ENCODE measurements at regions not wholly inside any gene's neighbourhood (a gene's known extent, or its start where the extent isn't known, plus 50 kb on each side); places are given as distances from the start of the nearest gene placed in this dataset.

DNA sequence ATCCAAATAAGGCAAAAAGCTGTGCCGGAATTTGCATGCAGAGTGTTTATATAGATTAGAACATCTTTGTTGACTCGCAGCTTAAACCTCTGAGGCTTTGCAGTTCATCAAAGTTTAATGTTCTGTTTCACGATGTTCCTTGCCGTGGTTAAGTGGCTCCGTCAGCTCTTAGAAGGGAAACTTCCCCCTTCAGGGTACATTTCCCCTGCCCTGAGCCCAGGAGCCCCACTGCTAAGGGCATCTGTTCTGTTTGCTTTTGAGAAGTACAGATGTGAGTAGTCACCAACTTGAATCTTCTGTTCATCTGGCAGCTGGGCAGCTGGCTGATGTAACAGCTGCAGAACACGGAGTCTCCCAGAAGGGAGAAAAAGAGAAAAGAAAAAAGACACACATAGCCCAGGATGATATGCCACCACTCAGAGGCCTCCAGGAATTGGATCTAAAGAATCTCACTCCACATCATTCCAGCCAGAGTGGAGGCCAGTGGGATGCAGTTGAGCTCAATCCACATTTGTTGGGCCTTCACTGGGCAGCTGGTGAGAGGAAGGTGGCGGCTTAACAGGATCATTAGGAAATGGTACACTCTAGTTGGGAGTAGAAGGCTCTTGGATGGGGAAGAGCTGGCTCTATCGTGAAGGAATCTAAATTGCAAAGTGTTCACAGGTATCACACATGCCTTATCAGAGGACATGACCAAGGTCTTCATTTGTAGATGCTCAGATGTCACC, 178.7 kb upstream of the RBPJ start:
- in situ Hi-C loops (cut with HindIII; ENCODE audit: low pct_ligation_motif_present, low pct_unique_long_range_greater_than_20kb, low sequenced_read_pairs) = no loop called here
- DNase-seq = no peak

DNA sequence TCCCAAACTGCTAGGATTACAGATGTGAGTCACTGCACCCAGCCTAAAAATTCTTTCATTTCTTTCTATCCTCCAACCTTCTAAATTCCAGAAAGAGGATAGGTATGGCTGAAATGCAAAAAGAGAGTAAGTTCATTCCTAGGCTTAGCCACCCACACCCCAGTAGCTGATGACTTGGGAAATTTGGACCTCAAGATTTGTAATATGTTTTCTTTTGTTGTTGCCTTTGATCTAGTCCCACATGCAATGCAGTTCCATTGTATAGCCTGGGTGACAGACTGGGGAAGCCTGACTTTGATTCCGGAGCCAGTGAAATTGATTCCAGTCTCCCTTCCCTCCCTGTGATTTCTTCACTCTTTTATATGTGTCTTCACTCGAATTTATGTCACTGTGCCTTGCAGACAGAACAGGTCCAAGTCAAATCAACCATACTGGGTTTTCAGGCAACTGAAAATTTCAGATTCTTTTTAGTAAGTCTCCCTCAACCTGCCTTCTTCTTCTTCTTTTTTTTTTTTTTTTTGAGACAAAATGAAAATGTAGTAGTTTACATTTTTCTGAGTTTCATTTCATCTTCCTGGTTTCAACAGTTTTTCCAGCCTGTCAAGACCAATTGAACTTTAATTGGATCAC, 176.2 kb upstream of the RBPJ start:
- DNase-seq = no peak
- in situ Hi-C loops (cut with HindIII; ENCODE audit: low pct_ligation_motif_present, low pct_unique_long_range_greater_than_20kb, low sequenced_read_pairs) = no loop called here

DNA sequence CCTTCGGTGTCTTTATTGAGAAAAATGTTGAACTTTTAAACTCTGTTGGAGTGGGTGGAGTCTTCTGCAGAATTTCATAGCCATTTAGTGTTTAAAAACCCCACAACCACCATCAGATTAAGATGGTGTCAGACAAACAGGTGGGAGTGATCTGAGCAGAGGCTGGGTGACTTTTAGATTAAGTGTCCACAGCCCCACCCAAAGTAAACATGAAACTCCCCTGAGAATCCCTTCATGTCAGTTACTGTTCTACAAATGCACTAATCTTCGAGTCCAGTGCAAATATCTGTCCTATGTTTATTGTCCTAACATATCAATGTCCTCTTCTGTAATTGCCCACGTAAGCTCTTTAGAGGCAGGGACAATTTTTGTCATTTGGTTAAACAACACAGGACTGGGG, 175.6 kb upstream of the RBPJ start:
- DNase-seq = no peak
- in situ Hi-C loops (cut with HindIII; ENCODE audit: low pct_ligation_motif_present, low pct_unique_long_range_greater_than_20kb, low sequenced_read_pairs) = no loop called here

DNA sequence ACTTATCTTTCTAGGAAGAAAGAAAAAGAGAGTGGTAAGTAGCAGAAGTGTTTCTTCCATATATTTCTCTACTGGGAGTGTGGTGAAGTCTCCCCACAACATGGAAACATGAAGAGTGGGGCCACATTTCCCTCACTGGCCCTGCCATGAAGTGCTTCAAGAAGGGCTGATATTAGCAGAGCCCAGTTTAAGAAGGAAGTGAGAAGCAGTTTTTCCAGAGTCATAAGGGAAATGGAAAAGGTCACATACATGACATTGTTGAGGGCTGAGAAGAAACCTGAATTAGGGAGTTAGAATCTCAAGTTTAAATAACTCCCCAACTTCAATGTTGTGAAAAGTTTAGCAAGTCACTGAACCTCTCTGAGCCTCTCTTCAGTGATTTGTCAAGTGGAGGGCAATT, 171.9 kb upstream of the RBPJ start:
- in situ Hi-C loops (cut with HindIII; ENCODE audit: low pct_ligation_motif_present, low pct_unique_long_range_greater_than_20kb, low sequenced_read_pairs) = no loop called here
- no peak for DNase-seq

DNA sequence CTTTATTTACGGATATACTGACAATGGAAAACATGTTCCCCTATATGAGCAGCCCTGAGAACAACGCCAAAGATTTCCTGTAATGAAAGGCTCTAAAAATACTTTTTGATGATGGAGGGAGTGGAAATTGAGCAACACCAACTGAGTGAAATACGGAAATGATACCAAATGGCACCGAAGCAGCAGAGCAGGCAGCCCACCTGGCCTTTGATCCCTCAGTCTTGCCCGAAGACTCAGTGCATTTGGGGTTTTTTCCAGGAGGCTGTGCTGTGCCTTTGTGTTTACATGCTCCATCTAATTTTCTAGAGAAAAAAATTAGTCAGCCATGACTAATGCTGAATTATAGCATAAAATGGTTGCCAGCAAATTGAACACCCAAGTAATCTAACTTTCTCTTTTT, 169.9 kb upstream of the RBPJ start:
- no peak for DNase-seq
- in situ Hi-C loops (cut with HindIII; ENCODE audit: low pct_ligation_motif_present, low pct_unique_long_range_greater_than_20kb, low sequenced_read_pairs) = no loop called here

DNA sequence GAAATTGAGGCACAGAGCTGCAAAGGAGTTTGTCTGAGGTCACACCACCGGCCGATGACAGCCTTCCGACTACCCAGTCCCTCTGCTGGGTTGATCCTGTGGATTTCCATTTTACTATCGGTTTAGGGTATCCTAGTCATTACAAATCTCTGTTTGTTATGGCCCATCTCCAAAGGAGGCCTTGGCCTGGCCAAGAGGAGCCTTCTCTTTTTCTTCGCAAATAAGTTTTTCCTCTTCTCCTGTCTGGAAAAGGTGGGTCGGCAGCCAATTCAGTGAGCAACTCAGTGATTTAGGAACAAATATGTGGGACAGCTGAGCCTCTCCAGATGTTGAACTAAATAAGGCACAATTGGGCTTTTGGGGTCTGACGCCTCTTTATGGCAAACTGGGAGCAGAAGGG, 169.2 kb upstream of the RBPJ start:
- no peak for DNase-seq

DNA sequence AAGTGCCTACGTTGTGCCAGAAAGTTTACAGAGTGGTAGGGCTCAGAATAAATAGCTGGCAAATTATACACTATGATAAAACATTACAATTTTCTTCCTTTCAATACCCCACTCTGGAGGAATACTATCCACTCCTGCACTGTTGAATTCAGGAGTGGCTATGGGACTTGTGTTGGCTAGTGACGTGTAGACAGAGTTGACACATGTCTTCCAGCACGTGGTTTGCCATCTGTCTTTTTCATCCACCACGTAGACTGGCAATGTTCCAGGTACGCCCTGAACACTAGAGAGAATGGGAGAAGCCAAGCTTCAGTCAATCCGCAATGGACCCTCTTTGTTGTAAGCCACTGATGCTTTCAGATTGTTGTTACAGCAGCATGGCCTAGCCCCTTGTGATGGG, 168.8 kb upstream of the RBPJ start:
- no peak for DNase-seq
- in situ Hi-C loops (cut with HindIII; ENCODE audit: low pct_ligation_motif_present, low pct_unique_long_range_greater_than_20kb, low sequenced_read_pairs) = no loop called here

More for the DNA sequence above, 169.2 kb upstream of the RBPJ start:
- in situ Hi-C loops (cut with HindIII; ENCODE audit: low pct_ligation_motif_present, low pct_unique_long_range_greater_than_20kb, low sequenced_read_pairs) = no loop called here

DNA sequence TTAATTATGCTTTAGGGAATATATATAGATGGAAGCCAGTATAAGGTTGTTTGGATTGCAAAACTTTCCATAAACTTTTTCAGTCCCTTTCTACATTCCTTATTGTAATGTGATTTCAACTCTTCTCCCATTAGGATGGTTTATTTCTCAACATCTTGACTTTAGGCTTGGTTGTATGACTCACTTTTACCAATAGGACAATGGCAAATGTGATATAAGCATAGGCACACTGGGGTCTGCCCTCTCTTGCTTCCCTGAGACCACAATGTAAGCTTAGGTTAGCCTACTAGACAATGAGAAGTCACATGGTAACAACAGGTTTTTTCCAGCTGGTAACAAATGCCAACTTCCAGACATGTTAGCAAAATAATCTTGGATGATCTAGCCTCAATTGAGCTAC, 163.3 kb upstream of the RBPJ start:
- in situ Hi-C loops (cut with HindIII; ENCODE audit: low pct_ligation_motif_present, low pct_unique_long_range_greater_than_20kb, low sequenced_read_pairs) = no loop called here
- no peak for DNase-seq

DNA sequence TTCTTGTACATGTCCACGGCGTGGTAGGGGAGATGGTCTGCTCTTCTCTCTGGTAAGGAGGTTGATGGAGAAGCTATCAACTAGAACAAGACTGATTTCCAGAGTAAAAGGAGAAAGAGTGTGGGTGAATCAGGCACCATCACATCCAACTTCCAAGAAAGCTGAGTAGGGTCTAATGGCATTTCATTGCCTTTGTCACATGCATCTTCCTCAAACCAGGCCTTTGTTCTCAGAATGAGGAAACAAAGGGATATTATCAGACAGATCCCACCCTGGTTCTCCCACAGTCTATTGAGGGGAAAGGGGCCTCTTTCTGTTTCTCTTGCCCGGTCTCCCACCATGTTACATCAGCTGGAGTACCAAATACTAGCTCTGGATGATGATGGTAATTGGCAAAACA, 160.2 kb upstream of the RBPJ start:
- in situ Hi-C loops (cut with HindIII; ENCODE audit: low pct_ligation_motif_present, low pct_unique_long_range_greater_than_20kb, low sequenced_read_pairs) = no loop called here
- DNase-seq = no peak

DNA sequence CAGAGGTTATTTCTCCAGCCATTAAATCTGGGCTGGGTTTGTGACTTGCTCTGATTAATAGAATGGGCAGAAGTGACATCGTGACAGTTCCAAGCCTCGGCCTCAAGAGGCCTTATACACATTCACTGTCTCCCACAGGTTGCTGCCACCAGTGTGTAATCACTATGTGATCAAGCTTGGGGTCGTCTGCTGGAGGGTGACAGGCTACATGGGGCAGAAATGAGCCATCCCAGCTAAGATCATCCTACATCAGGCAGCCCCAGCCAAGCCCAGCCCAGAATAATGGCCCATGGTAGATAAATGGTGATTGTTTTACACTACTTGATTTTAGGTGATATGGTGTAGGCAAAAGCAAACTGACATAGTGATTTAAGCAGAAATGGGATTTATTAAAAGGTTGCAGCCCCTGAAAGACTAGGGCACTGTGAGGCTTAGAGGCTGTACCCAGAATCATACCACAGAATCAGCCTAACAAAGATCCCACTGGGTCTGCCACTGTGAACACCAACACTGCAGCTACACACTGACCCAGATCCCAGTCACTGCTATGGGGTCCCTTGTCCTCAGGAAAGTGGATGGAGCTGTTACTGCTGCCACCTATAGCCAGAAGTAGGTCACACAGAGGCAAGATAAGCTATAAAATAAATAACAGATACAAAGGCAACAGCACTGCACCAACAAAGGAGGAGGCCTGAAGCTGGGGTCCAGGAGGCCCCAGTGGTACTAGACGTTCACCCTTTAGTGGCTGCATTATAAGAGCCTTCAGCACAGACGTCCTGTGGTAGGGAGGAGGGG, 159.6 kb upstream of the RBPJ start:
- in situ Hi-C loops (cut with HindIII; ENCODE audit: low pct_ligation_motif_present, low pct_unique_long_range_greater_than_20kb, low sequenced_read_pairs) = no loop called here
- no peak for DNase-seq

DNA sequence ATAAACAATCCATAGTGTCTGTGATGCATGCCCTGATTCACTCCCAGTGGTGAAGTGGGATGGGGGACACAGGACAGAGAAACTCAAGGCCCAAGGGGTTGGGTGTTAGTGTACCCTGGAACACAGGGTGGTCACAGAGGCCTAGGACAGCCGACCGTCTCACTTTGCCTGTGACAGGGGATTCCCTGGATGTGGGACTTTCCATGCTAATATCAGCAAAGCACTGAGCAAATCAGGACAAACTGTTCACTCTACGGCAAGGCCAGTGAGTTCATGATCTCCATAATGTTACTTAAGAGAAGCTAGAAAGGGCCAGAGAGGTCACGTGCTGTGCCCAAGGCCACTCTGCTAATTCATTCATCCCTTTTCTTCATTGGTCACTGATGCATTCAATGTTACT, 158.7 kb upstream of the RBPJ start:
- in situ Hi-C loops (cut with HindIII; ENCODE audit: low pct_ligation_motif_present, low pct_unique_long_range_greater_than_20kb, low sequenced_read_pairs) = no loop called here

DNA sequence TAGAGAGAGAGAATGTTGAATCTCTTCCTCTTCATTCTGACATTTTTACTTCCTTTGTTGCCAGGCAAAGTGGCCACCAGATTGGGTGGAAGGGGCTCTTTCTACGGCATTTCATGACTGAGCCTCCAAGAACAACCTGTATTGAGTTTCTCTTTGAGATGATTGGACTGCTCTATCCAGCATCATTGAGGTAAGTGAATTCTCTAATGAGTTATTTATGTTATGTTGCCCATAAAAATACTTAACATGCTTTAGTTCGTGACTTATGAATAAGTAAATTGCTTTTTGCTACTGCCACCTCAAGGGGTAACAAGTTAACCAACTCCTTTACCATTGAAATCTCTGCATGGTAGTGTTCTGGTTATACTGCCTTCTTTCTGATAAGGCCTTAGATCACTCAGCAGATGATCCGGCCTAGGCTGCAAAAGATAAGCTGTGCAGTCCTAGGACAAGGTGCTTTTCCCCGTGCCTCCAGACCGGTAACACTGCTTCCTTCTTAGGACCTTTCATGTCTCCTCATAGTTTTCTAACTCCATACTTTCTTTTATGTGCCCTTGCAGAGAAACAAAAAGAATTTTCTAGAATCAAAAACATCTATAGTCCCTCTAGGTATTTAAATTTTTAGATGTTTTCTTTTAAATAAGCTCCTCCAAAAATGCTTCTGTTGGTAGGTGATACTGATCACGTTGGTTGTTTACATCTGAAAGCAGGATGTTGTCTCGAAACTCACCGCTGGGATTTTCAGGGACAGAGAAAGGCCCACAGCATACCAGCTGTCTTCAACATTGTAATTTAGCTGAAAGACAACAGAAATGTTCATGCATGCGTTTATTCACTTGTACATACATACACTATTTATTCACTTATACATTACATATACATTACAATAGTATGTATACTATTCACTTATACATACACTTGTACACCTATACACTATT, 157.1 kb upstream of the RBPJ start:
- DNase-seq = no peak
- in situ Hi-C loops (cut with HindIII; ENCODE audit: low pct_ligation_motif_present, low pct_unique_long_range_greater_than_20kb, low sequenced_read_pairs) = no loop called here

More for the DNA sequence above, 158.7 kb upstream of the RBPJ start:
- no peak for DNase-seq

DNA sequence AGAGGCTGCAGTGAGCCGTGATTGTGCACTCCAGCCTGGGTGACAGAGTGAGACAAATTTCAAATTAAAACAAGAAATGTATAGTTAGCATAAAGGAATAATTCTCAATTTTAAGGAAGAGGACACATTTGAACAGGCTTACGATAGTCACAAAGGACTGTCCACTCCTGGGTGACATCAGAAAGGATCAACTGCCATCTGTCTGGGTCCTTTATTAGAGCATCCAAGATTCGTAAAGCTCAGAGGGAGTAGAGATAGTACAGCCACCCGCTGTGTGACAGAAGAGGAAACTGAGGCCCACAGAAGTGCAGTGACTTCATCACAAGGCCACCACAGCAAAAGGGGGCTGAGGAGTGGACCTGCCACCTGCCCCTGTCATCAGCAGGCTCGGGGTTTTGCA, 149.3 kb upstream of the RBPJ start:
- in situ Hi-C loops (cut with HindIII; ENCODE audit: low pct_ligation_motif_present, low pct_unique_long_range_greater_than_20kb, low sequenced_read_pairs) = no loop called here
- DNase-seq = no peak

DNA sequence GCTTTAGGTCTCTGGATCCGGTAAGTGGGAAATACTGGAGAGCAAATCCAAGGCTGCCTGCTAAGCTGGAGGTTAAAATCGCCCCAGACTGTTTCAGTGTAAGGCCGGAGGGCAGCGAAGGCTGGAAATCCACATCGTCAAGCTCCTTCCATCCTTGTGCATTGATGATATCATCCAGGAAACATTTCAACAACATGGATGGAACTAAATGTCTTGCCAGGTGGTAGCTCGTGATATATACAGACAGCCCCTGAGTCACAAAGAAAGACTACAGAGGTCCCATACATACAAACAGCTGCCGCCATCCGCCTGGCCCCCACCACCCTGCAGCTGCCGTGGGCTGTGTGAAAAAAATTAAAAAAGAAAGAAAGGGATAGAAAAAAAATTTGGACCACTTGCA, 148.9 kb upstream of the RBPJ start:
- no peak for DNase-seq
- in situ Hi-C loops (cut with HindIII; ENCODE audit: low pct_ligation_motif_present, low pct_unique_long_range_greater_than_20kb, low sequenced_read_pairs) = no loop called here

DNA sequence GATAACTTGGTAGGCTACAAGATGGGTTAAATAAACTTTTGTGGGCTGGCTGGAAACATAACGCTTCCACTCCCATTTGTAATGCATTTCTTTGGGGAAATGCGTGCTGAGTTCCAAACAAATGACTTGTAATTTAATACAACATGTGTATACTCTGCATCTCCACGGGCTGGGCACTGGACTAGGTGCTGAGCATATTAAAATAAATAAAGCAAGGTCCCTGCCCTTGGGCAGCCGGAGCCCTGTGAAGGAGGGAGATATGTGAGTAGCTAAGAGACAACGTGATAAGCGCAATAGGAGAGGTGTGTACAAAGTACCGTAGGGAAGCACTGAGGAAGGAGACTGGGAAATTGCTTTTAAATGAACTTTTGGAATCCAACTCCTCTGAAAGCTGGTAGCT, 147.2 kb upstream of the RBPJ start:
- in situ Hi-C loops (cut with HindIII; ENCODE audit: low pct_ligation_motif_present, low pct_unique_long_range_greater_than_20kb, low sequenced_read_pairs) = no loop called here
- no peak for DNase-seq

DNA sequence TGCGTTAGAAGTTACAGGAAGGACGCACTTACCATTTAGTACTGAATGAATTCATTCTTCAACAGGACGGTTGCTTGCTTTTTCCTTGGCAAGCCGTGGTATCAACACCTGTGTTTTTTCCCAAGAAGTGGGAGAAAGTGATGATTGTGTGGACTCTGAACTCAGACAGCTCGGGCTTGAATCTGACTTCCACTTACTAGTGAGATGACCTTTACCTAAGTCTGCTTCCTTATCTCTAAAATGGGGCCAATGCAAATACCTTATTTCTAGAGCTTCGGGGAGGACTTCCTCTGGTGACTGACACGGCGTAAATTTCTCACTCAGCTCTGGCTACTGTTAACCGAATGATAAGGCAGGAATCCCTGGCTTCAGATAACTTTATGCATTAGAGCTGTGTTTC, 146.8 kb upstream of the RBPJ start:
- DNase-seq = no peak
- in situ Hi-C loops (cut with HindIII; ENCODE audit: low pct_ligation_motif_present, low pct_unique_long_range_greater_than_20kb, low sequenced_read_pairs) = no loop called here

DNA sequence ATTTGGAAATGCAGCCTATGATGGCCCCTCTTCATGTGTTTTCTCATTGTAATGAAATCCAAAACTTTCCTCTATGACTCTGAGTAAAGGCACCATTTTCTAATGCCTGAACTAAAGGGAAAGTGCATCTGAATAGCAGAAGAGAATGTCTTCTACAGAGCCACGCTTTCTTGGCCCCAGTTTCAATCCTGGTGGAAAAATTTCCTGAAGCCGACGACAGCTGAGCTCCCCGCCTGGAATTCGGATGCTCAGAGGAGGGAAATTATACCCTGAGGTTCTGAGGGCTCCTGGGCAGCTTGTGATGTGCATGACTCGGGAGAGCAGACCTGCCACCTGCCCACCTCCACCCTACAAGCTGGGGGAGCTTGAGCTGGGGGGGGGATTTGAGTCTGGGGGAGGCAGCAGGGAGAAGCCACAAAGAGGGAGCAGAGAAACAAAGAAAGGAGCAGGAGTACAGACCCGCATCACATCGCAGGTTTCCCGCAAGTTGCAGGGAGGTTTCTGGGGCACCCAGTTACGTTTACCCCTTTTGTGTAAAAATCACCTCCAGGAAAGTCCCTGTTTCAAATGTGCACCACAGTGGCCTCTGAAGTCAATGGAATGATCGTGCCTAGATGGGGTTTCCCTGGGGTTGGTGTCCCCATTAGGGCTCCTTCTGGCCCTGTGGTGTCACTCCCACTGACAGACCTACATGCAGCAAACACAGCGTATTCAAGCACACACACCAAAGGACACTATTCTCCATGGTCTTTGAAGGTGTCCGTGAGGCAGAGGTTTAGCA, 145.6 kb upstream of the RBPJ start:
- no peak for DNase-seq

DNA sequence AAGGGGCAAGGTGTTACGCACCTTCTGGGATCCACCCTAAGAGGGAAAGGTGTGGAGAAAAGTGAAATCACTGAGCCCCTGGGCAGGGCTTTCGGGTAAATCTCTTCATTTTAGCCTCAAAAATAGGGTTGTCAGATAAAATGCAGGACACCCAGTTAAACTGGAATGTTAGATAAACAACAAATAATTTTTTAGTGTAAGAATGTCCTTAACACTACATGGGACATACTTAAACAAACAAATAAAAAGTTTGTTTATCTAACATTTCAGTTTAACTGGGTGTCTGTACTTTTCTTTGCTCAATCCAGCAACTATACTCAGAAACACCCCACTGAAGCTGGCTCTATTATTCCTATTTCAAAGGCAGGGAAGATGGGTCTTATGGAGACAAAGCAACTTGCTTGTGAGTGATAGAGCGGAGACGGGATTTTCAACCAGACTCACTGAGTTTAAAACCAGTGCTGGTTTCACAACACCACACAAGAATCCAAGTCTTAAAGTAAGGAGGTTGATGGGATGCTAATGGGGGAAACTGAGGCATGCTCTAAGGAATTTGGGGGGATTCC, 144.8 kb upstream of the RBPJ start:
- in situ Hi-C loops (cut with HindIII; ENCODE audit: low pct_ligation_motif_present, low pct_unique_long_range_greater_than_20kb, low sequenced_read_pairs) = no loop called here
- DNase-seq = no peak

More for the DNA sequence above, 145.6 kb upstream of the RBPJ start:
- in situ Hi-C loops (cut with HindIII; ENCODE audit: low pct_ligation_motif_present, low pct_unique_long_range_greater_than_20kb, low sequenced_read_pairs) = no loop called here

All from ACHN (cell line).